Coronary artery (tissue), 2 donors: ENCODE measurements at regions not wholly inside any gene's neighbourhood (a gene's known extent, or its start where the extent isn't known, plus 50 kb on each side); places are given as distances from the start of the nearest gene placed in this dataset.
"Not testable (repeated sequence)": the region's sequence is repeated elsewhere in the genome, so short reads cannot be mapped to it uniquely, and the experiment has no call there.

Experiments used
- DNase-seq: peaks from one replicate; pipeline ENCODE4 v3.0.0-alpha.2; 2017; ENCODE audit warnings: low spot score
- H3K27ac ChIP-seq, 2 donors: fragments of 200-600 bp; sonication (generic); one replicate each; pipeline ENCODE4 v1.5.1; 2016 to 2019
- H3K4me3 ChIP-seq: fragments of 200-600 bp; sonication (generic); 2 replicates; pipeline ENCODE4 v1.5.1; 2016; ENCODE audit warnings: mild to moderate bottlenecking, moderate library complexity
- CTCF ChIP-seq: fragments of 200-600 bp; sonication (generic); IDR thresholded peaks from one replicate; pipeline ENCODE4 v1.5.1; 2019; ENCODE audit warnings: antibody characterized with exemption

- no peak for TF ChIP-seq CTCF
- no peak overlapping the region for H3K27ac ChIP-seq
- DNase-seq = no peak
- H3K4me3 ChIP-seq = no peak overlapping the region
These were observed 260.3 kb downstream of the MYCN start for GRCh38 chr2:16200554-16201193.

- H3K4me3 ChIP-seq = no peak overlapping the region
- H3K27ac ChIP-seq = no peak overlapping the region
- TF ChIP-seq CTCF = no peak
- no peak for DNase-seq
These were observed 259.7 kb downstream of the MYCN start for GRCh38 chr2:16199882-16200553.

- not testable (repeated sequence) for DNase-seq, H3K27ac ChIP-seq, H3K4me3 ChIP-seq
These were observed 258.9 kb downstream of the MYCN start for GRCh38 chr2:16199241-16199640.

- Histone ChIP-seq H3K27ac (no peak overlapping the region), H3K4me3 (no peak overlapping the region)
- DNase-seq = no peak
- no peak for TF ChIP-seq CTCF
These were observed 258.0 kb downstream of the MYCN start for GRCh38 chr2:16198166-16198912.

- no peak for TF ChIP-seq CTCF
- no peak overlapping the region for H3K27ac ChIP-seq
- H3K4me3 ChIP-seq = no peak overlapping the region
- no peak for DNase-seq
These were observed 257.3 kb downstream of the MYCN start for GRCh38 chr2:16197504-16198147.

- H3K27ac ChIP-seq = no peak overlapping the region
- H3K4me3 ChIP-seq = no peak overlapping the region
- DNase-seq = no peak
- TF ChIP-seq CTCF = no peak
These were observed 256.5 kb downstream of the MYCN start for GRCh38 chr2:16196687-16197503.

- DNase-seq = no peak
- Histone ChIP-seq H3K4me3 (no peak overlapping the region), H3K27ac (no peak overlapping the region)
- TF ChIP-seq CTCF = no peak
These were observed 255.3 kb downstream of the MYCN start for GRCh38 chr2:16195681-16196070.
